ENCODE measurements at regions not wholly inside any gene's neighbourhood (a gene's known extent, or its start where the extent isn't known, plus 50 kb on each side); places are given as distances from the start of the nearest gene placed in this dataset.

GRCh38 chr21:31460980-31461379, 116.9 kb upstream of the TIAM1 start:
- H3K36me3 ChIP-seq (ENCODE audit: insufficient read depth, low read length), result no peaks in the 10 kb centered on the region
- no peaks in the 10 kb centered on the region for H3K79me2 ChIP-seq (replicated peaks; ENCODE audit: insufficient read depth, low read length)
- no peaks in the 10 kb centered on the region for H3F3A ChIP-seq (ENCODE audit: insufficient read depth, low read length, poor library complexity, severe bottlenecking)
- no peaks in the 10 kb centered on the region for H3K27me3 ChIP-seq (ENCODE audit: insufficient read depth, low read depth, low read length)
- no peaks in the 10 kb centered on the region for H3K9me2 ChIP-seq (ENCODE audit: insufficient read depth, low read length)
- H3K9me3 ChIP-seq (ENCODE audit: low read length), result no peaks in the 10 kb centered on the region
- H3K4me3 ChIP-seq (ENCODE audit: low read length), result no peak overlapping the region
- H3K9ac ChIP-seq (ENCODE audit: low read length), result no peak overlapping the region
- no peak overlapping the region for H3K4me2 ChIP-seq (ENCODE audit: low read length)
- H2AFZ ChIP-seq (ENCODE audit: low read depth, low read length), result no peak overlapping the region
- no peaks in the 10 kb centered on the region for H4K20me1 ChIP-seq (ENCODE audit: insufficient read depth)
- no peak overlapping the region for H3K27ac ChIP-seq (ENCODE audit: low read length)
- no peak for TF ChIP-seq MXI1 (conservative IDR thresholded peaks at IDR 0.05; ENCODE audit: poor library complexity, severe bottlenecking)
- no peak for TF ChIP-seq RAD21 (conservative IDR thresholded peaks at IDR 0.05)

- no peaks in the 10 kb centered on the region for H3K79me2 ChIP-seq (replicated peaks; ENCODE audit: insufficient read depth, low read length)
Observed at GRCh38 chr21:31459457-31459856, 115.4 kb upstream of the TIAM1 start.

More at GRCh38 chr21:31459457-31459856, 115.4 kb upstream of the TIAM1 start:
- H4K20me1 ChIP-seq (ENCODE audit: insufficient read depth), result no peaks in the 10 kb centered on the region
- H3F3A ChIP-seq (ENCODE audit: insufficient read depth, low read length, poor library complexity, severe bottlenecking), result no peaks in the 10 kb centered on the region
- H3K9me2 ChIP-seq (ENCODE audit: insufficient read depth, low read length), result no peaks in the 10 kb centered on the region
- no peaks in the 10 kb centered on the region for H3K9me3 ChIP-seq (ENCODE audit: low read length)
- no peaks in the 10 kb centered on the region for H3K27me3 ChIP-seq (ENCODE audit: insufficient read depth, low read depth, low read length)
- no peak overlapping the region for H3K9ac ChIP-seq (ENCODE audit: low read length)
- H2AFZ ChIP-seq (ENCODE audit: low read depth, low read length), result no peak overlapping the region
- no peak overlapping the region for H3K4me3 ChIP-seq (ENCODE audit: low read length)
- no peaks in the 10 kb centered on the region for H3K36me3 ChIP-seq (ENCODE audit: insufficient read depth, low read length)
- H3K27ac ChIP-seq (ENCODE audit: low read length), result no peak overlapping the region
- TF ChIP-seq MXI1 (conservative IDR thresholded peaks at IDR 0.05; ENCODE audit: poor library complexity, severe bottlenecking) (no peak), POLR2AphosphoS5 (IDR thresholded peaks at IDR 0.05) (no peak), REST (IDR thresholded peaks at IDR 0.05; ENCODE audit: borderline replicate concordance) (no peak)
- TF ChIP-seq, protein P1, sequence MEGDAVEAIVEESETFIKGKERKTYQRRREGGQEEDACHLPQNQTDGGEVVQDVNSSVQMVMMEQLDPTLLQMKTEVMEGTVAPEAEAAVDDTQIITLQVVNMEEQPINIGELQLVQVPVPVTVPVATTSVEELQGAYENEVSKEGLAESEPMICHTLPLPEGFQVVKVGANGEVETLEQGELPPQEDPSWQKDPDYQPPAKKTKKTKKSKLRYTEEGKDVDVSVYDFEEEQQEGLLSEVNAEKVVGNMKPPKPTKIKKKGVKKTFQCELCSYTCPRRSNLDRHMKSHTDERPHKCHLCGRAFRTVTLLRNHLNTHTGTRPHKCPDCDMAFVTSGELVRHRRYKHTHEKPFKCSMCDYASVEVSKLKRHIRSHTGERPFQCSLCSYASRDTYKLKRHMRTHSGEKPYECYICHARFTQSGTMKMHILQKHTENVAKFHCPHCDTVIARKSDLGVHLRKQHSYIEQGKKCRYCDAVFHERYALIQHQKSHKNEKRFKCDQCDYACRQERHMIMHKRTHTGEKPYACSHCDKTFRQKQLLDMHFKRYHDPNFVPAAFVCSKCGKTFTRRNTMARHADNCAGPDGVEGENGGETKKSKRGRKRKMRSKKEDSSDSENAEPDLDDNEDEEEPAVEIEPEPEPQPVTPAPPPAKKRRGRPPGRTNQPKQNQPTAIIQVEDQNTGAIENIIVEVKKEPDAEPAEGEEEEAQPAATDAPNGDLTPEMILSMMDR (IDR thresholded peaks at IDR 0.05; ENCODE audit: poor library complexity, severe bottlenecking), result no peak
- no peak overlapping the region for H3K4me2 ChIP-seq (ENCODE audit: low read length)

Measured in neural cell (in vitro differentiated cells).